Glomerular visceral epithelial cell (primary cell): ENCODE measurements at regions not wholly inside any gene's neighbourhood (a gene's known extent, or its start where the extent isn't known, plus 50 kb on each side); places are given as distances from the start of the nearest gene placed in this dataset.

Experiments
- DNase-seq: peaks from one replicate; pipeline ENCODE4 v3.0.0-alpha.2; 2016; ENCODE audit errors: extremely low spot score

DNA sequence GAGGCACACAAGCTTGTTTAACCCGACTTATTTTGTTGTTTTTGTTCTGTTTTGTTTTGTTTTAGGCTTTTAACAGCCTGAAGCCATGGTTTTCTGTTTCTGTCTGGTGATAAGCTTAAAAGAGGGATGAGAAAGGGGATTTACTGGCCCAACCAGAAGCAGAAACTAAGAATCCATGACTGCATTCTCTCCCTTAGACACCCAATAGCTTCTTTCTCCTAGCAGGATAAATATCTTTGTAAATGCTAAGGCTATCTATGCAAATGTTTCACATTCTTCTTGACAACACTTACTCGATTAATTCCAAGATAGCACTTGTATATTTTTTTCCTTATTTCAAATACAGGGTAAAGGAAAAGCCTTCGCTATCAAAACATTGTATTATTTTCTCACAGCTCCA lies 53.7 kb upstream of the SMAD1 start:
- DNase-seq: no peak

GRCh38 chr4:145427221-145427620 lies 54.4 kb upstream of the SMAD1 start:
- DNase-seq: no peak

GRCh38 chr4:145423017-145423708 lies 58.5 kb upstream of the SMAD1 start:
- no peak for DNase-seq

DNA sequence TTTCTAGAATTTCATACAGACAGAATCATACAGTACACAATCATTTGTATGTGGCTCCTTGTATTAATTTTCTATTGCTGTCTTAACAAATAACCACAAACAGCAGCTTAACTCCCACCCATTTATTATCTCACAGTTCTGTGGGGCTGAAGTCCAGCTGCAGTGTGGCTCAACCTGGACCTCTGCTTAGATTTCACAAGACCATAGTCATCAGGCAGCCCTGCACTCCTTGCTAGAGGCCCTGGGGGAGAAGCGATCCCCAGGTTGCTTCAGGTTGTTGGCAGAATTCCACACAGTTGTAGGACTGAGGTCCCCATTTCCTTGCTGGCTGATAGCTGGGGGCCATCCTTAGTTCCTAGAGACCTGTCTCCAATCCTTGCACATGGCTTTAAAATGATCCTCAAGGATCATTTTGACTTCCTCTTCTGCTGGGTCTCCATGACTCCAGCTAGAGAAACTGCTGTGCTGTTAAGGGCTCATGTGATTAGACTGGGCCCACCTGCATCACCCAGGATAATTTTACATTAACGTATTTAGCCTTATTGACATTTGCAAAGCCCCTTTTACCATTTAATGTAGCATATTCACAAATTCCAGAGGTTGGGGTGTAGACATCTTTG lies 60.9 kb upstream of the SMAD1 start:
- no peak for DNase-seq

DNA sequence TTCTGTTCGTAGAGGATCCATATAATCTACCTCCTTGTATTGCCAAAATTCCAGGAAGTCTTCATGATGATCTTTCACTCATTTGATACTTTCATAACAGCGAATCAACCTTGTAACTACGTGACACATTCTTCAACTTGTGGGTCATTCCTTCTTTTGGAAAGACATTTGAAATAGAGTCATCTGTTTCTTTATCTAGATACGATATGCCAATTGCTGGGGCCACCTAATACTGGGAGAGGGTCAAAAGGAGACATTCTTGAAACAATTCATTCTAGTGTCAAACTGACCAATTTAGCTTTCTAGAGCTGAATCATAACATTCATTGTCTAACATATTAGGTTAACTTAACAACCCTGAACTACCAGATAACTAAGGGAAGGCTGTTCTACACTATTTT lies 62.9 kb upstream of the SMAD1 start:
- DNase-seq: no peak

DNA sequence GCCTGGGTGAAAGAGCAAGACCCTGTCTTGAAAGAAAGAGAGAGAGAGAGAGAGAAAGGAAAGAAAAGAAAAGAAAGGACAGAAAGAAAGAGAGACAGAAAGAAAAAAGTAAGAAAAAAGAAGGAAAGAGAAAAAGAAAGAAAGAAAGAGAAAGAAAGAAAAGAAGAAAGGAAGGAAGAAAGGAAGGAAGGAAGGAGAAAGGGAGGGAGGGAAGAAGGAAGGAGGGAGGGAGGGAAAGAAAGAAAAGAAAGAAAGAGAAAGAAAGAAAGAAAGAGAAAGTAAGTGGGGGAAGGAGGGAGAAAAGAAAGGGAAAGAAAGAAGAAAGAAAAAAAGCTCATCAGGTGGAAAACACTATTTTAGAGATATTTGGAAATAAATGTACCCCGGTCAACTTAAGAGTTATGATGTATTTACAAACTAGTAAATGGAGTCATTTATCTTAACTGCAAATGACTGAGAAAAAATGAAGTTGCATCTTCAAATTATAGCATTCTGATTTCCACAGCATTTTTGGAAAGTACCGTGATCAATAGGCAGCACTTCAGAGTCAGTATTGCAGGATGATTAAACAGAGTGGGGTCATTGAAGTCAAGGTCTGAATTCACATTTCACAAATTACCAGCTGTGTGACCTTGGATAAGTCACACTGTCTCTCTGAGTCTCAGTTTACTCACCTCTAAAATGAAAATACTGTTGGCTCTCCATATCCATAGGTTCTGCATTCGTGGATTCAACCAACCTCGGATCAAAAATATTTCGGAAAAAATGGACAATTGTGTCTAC lies 64.1 kb upstream of the SMAD1 start:
- DNase-seq: no peak

DNA sequence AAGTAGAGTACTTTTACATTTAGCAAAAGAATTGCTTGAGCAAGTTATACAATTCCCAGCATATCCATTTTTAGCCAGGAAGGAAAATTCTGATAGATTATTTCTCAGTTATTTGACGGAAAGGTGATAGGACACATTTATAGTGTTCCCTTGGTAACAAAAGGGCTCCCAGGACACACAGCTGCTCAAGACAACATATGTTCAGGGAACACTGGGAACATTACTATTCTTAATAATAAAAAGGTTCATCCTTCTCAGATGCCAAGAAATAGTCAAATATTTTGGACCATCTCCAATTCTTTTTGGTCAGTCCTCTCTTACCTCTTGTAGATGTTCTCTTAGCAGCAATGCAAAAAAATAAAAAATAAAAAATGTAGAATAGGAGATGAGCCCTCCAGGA lies 66.8 kb upstream of the SMAD1 start:
- no peak for DNase-seq

DNA sequence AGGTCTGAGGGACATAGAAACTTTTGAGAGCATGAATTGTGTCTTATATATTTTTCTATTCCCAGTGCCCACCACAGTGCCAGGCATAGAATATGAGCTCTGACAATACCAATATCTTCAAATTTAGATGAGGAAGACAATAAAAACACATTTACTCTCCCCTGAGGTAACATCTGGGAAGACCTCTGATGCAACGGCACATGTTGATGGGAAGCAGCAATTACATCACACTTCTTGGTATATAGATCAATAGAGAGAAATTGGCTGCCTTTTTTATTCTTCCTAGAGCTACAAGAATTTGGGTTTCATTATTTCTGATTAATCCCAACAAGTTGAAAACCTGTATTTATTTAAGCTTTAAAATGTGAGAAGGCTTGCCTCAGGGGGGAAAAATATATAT lies 67.4 kb upstream of the SMAD1 start:
- DNase-seq: no peak

GRCh38 chr4:145406970-145407369 lies 74.7 kb upstream of the SMAD1 start:
- DNase-seq: no peak

GRCh38 chr4:145404761-145405160 lies 76.9 kb upstream of the SMAD1 start:
- no peak for DNase-seq

GRCh38 chr4:145396581-145396980 lies 85.1 kb upstream of the SMAD1 start:
- DNase-seq: no peak

DNA sequence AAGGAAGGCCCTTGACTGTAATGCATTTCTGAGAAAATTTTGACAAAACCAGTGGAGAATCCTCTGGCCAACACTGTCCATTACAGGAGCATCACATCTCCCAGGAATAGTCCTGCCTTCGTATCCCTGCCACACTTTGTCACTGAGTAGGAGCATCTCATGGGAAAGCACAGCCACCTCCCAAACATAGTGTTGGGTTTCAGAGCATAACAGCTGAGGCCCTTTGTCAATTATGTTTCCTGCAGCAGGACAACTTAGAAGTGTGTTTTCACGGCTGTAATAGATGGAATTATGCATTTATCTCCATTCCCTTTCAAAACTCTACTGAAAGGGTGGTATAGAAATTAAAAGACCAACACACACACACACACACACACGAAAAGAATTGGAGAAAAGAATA lies 91.1 kb upstream of the SMAD1 start:
- DNase-seq: no peak

DNA sequence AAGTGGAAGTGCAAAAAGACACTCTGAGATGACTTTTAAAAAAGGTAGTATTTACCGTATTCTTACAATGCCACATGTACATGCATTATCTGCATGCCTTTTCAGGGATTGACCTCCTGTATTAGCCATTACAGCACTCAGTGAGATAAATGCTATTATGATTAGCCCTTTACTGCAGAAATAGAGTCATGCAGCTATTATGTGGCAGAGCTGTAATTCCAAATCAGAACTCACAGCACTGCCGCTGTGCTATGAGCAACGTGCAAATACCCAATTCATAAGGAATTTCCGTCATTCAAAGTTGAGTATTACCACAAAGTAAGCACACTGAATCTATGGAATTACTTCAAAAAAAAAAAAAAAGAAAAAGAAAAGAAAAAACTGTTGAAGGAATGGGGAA lies 92.1 kb upstream of the SMAD1 start:
- DNase-seq: no peak

- DNase-seq: no peak
Observed at GRCh38 chr4:145388043-145388442, 93.6 kb upstream of the SMAD1 start.

- no peak for DNase-seq
Observed at GRCh38 chr4:145387079-145387478, 94.6 kb upstream of the SMAD1 start.

DNA sequence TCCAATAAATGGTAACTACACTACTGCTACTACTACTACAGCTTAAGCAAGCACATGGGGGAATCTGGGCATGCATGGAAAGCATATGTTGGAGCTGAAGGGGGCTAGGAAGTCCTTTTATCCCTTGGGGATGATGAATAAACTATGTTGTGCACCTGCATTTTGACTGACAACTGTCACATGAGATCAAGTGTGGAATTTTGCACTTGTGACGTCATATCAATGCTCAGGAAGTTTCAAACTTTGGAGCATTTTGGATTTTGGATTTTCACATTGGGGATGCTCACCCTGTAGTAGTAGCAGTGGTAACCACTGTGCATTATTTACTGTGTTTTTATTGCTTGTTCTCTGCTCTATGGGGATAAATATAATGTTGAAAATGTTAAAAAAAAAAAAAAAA lies 100.5 kb upstream of the SMAD1 start:
- no peak for DNase-seq

- no peak for DNase-seq
Observed at GRCh38 chr4:145380123-145380522, 101.5 kb upstream of the SMAD1 start.

DNA sequence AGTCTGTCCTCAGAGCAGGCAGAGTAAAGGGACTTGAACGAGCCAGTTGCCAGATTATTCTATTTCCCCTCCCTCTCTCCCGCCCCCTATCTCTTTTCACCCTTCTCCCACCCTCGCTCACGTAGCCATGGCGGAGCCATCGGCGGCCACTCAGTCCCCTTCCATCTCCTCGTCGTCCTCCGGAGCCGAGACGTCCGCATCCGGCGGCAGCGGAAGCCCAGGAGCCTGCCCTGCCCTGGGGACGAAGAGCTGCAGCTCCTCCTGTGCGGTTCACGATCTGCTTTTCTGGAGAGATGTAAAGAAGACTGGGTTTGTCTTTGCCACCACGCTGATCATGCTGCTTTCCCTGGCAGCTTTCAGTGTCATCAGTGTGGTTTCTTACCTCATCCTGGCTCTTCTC lies 106.2 kb upstream of the SMAD1 start:
- DNase-seq: no peak

- DNase-seq: no peak
Observed at GRCh38 chr4:145352438-145353145, 129.1 kb upstream of the SMAD1 start.

GRCh38 chr4:145351922-145352321 lies 129.7 kb upstream of the SMAD1 start:
- no peak for DNase-seq

- no peak for DNase-seq
Observed at GRCh38 chr4:145351162-145351561, 130.5 kb upstream of the SMAD1 start.

GRCh38 chr4:145348291-145348690 lies 133.4 kb upstream of the SMAD1 start:
- no peak for DNase-seq
